ENCODE measurements at regions not wholly inside any gene's neighbourhood (a gene's known extent, or its start where the extent isn't known, plus 50 kb on each side); places are given as distances from the start of the nearest gene placed in this dataset.

DNA sequence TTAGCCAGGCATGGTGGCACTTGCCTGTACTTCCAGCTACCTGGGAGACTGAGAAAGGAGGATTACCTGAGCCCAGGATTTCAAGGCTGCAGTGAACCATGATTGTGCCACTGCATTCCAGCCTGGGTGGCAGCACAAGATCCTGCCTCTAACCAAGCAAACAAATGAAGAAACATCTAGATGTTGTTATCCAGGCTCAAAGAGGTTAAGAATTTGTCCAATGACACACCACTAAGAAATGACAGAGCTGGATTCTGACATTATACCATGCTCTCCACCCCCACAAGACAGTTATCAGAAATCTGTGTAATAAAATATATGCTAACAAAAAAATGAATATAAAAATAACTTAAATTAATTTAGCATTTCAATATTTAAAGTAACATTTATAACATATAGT, 925.5 kb upstream of the SLC35B3 start:
- Histone ChIP-seq H3K27me3 (no peaks in the 10 kb centered on the region), H3K4me3 (no peak overlapping the region), H3K27ac (no peak overlapping the region), H3K36me3 (no peaks in the 10 kb centered on the region), H3K9me3 (no peaks in the 10 kb centered on the region), H3K4me1 (no peaks in the 10 kb centered on the region)
- TF ChIP-seq, protein P1, sequence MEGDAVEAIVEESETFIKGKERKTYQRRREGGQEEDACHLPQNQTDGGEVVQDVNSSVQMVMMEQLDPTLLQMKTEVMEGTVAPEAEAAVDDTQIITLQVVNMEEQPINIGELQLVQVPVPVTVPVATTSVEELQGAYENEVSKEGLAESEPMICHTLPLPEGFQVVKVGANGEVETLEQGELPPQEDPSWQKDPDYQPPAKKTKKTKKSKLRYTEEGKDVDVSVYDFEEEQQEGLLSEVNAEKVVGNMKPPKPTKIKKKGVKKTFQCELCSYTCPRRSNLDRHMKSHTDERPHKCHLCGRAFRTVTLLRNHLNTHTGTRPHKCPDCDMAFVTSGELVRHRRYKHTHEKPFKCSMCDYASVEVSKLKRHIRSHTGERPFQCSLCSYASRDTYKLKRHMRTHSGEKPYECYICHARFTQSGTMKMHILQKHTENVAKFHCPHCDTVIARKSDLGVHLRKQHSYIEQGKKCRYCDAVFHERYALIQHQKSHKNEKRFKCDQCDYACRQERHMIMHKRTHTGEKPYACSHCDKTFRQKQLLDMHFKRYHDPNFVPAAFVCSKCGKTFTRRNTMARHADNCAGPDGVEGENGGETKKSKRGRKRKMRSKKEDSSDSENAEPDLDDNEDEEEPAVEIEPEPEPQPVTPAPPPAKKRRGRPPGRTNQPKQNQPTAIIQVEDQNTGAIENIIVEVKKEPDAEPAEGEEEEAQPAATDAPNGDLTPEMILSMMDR (IDR thresholded peaks at IDR 0.05), result no peak
- DNase-seq, result no peak
- intact Hi-C loops (cut with DNase I), result no loop called here
- no peak for ATAC-seq

DNA sequence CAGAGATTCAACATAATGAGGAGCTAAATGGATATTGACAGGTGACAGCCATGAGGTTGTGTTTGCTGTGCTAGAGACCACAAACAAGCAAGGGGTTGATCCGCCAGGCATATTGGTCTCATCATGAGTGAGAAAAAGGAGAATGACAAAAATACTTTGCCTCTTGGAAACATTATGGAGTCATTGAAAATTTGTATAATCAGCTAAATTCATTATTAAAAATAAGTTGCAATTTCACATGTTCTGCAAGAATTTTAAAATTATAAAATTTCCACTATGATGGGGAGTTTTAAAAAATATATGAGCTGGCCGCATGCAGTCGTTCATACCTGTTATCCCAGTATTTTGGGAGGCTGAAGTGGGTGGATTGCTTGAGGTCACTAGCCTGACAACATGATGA, 912.3 kb upstream of the SLC35B3 start:
- intact Hi-C loops (cut with DNase I), result loop anchor here (10.0 kb wide), 1 partner anchor 583 kb away; no protein-coding TSS in a partner anchor
- Histone ChIP-seq H3K4me3 (no peak overlapping the region), H3K27ac (no peak overlapping the region), H3K9me3 (no peaks in the 10 kb centered on the region), H3K27me3 (no peaks in the 10 kb centered on the region), H3K4me1 (no peaks in the 10 kb centered on the region), H3K36me3 (no peaks in the 10 kb centered on the region)
- TF ChIP-seq, protein P1 (IDR thresholded peaks at IDR 0.05), result no peak
- ATAC-seq, result no peak
- no peak for DNase-seq

DNA sequence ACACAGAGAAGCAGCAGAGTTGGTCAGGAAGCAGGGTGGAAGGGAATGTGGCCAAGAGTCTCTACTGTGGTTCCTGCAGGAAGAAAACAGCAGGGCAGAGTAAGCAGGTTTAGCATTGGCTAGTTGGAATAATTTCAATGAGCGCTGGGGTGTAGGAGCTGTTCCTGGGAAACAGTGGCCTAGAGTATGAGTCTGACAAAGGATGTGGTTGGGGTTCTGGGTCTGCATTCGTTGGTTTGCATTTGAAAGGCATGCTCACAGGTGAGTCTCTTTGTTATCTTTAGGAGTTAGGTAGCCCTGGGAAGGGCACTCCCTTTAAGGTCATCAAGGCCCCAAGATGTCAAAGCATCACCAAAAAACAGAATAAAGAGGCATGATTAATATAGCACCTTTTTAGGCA, 911.6 kb upstream of the SLC35B3 start:
- intact Hi-C loops (cut with DNase I), result loop anchor here (10.0 kb wide), 1 partner anchor 582 kb away; no protein-coding TSS in a partner anchor
- ATAC-seq, result no peak
- TF ChIP-seq, protein P1 (IDR thresholded peaks at IDR 0.05), result no peak
- H3K27me3 ChIP-seq, result no peaks in the 10 kb centered on the region
- no peak overlapping the region for H3K27ac ChIP-seq
- H3K4me1 ChIP-seq, result no peaks in the 10 kb centered on the region
- no peaks in the 10 kb centered on the region for H3K9me3 ChIP-seq
- H3K36me3 ChIP-seq, result no peaks in the 10 kb centered on the region
- no peak overlapping the region for H3K4me3 ChIP-seq
- no peak for DNase-seq

DNA sequence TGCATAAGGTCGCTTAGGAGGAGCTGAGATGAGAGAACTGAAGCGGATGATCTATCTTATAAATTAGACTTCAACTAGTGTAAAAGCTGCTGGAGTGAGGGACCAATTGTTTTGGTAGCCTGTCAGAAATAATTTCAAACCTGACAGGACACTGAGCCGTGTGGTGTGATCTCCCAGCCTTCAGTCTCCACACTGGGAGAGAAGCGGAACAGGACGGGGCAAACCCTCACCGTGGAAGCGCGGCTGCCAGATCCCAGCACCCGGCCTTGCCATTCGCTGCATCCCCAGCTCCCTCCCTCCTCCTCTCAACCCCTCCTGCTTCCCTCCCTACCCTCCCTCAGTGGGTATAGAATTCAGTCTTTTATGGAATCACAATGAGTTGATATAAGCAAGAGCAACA, 900.1 kb upstream of the SLC35B3 start:
- H3K4me1 ChIP-seq, result no peaks in the 10 kb centered on the region
- TF ChIP-seq, protein P1 (IDR thresholded peaks at IDR 0.05), result no peak

DNA sequence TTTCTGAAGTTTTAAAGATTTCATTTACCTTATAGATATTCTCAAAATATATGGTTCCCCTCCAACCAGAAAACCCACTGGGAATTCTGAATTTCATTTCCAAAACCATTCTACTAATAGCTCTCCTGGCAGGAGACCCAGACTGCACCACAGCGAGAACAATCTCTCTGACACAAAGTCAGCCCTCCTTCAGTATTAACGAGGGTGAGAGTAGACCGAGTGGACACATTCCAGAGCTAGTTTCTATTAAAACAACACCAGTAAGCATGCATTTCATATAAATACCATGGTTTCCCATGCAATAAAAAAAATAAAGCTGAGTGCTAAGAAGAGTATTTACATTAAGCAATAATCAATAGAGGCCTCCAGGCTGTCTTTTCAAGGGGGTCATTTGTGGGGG, 899.6 kb upstream of the SLC35B3 start:
- H3K4me3 ChIP-seq, result no peak overlapping the region
- no peaks in the 10 kb centered on the region for H3K36me3 ChIP-seq
- DNase-seq, result no peak
- H3K27me3 ChIP-seq, result no peaks in the 10 kb centered on the region
- H3K27ac ChIP-seq, result no peak overlapping the region
- no peak for ATAC-seq
- TF ChIP-seq, protein P1 (IDR thresholded peaks at IDR 0.05), result no peak
- intact Hi-C loops (cut with DNase I), result no loop called here
- H3K9me3 ChIP-seq, result no peaks in the 10 kb centered on the region
- H3K4me1 ChIP-seq, result no peaks in the 10 kb centered on the region

More for the DNA sequence above, 900.1 kb upstream of the SLC35B3 start:
- Histone ChIP-seq H3K27me3 (no peaks in the 10 kb centered on the region), H3K27ac (no peak overlapping the region), H3K4me3 (no peak overlapping the region), H3K36me3 (no peaks in the 10 kb centered on the region), H3K9me3 (no peaks in the 10 kb centered on the region)
- intact Hi-C loops (cut with DNase I), result no loop called here
- no peak for DNase-seq
- ATAC-seq, result no peak

DNA sequence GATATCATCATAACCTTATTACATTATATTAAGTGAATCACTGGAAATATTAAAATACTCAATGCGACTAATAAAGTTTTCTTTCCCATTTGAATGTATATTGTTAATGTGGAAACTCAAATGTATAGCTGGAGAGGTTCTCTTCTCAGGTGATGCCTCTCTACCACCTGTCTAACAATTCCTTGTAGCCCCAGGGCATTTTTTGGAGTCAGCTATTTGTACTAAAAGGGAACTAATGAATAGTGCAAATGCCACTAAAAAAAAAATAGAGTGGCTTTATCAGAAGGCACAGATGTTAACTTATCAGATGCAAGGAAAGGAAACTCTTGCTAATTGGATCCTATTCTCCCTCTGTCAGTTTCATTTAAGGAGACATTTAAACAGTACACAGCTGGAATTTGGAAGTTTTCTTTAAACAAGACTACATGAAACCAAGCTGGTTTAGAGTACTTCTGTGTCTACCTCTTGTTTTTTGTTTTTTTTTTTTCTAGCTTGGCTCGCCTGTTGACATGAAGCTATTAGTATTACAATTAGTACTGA, 897.0 kb upstream of the SLC35B3 start:
- Histone ChIP-seq H3K27me3 (no peaks in the 10 kb centered on the region), H3K4me1 (no peaks in the 10 kb centered on the region), H3K27ac (no peak overlapping the region), H3K36me3 (no peaks in the 10 kb centered on the region), H3K9me3 (no peaks in the 10 kb centered on the region), H3K4me3 (no peak overlapping the region)
- TF ChIP-seq, protein P1 (IDR thresholded peaks at IDR 0.05), result no peak
- ATAC-seq, result no peak
- intact Hi-C loops (cut with DNase I), result no loop called here
- DNase-seq, result no peak

Data from upper lobe of right lung (tissue), 1 donor.